ENCODE measurements at regions not wholly inside any gene's neighbourhood (a gene's known extent, or its start where the extent isn't known, plus 50 kb on each side); places are given as distances from the start of the nearest gene placed in this dataset.
"Not testable (repeated sequence)": the region's sequence is repeated elsewhere in the genome, so short reads cannot be mapped to it uniquely, and the experiment has no call there.

DNA sequence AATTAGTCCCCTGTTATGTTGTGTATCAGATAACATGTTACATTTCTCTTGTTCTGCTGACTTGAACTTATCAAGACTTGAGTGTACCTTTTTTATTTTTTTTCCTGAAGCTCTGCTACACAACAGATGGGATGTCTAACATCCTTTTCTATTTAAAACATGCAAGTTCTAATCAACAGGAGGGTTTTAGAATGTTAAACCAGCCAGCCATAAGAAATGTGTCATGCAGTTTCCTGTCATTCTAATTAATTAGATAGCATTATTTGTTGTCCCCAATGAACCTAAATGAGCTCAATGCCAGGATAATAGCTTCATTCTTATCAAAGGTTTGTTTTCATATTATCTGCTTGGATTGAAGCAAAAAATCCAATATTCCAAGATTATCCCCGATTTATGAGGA, 958.2 kb downstream of the PCDH7 start:
- DNase-seq: no peak

DNA sequence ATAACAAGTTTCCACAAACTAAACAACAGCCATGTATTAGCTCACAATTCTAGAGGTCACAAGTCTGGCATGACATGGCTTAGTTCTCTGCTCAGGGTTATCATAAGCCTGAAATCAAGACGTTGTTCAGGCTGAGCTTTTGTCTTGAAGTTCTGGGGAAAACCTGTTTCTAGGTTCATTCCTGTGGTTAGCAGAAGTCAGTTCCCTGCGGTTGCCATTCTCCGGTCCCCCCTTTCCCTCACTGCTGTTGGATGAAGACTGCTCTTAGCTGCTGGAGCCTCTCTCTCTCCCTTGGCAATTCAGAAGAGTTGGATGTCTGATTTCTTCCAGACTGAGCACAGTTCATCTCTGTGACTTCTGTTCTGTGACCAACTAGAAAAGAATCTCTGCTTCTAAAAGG, 962.6 kb downstream of the PCDH7 start:
- DNase-seq: no peak

DNA sequence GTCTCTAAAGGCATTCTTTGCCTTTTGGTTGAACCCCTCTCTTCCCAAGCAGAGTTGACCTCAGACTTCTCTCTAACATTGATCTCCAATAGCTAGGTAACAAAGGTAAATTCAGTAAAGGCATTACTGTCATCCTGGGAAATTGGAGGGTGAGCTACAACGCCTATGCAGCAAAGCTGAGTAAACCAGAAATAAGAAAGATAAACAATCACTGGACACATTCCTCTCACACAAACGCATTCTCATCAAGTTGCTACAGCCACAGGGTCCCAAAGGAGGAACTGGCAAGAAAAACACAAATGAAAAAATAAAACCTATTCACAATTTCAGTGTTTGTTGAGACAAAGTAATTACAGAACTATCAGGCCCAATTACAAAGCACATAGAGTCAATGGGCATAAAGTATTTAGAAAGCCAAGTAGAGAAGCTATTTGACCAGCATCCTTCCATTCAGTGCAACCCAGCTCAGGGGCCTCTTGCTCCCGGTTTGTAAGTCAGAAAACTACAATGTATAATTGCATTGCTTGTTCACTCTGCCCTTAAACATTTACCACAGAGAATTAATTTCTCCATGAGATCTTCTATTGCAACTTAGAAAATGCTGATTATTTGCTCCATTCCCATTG, 967.7 kb downstream of the PCDH7 start:
- DNase-seq: no peak

DNA sequence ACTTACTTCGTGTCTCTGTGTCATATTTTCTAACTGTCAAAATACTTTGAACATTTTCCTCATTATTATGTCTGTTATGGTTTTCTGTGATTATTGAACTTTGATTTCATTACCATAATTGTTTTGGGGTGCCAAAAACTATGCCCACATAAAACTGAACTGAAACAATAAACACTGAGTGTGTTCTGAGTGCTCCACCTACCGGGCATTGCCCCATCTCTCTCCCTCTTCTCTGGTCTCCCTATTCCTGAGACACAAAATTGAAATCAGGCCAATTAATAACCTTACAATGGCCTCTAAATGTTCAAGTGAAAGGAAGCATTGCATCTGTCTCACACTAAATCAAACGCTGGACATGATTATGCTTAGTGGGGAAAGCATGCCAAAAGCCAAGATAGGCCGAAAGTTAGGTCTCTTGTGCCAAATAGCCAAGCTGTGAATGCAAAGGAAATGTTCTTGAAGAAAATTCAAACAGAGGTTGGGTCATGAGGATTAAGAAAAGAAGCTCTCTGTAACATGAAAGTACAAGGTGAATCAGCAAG, 972.3 kb downstream of the PCDH7 start:
- no peak for DNase-seq

DNA sequence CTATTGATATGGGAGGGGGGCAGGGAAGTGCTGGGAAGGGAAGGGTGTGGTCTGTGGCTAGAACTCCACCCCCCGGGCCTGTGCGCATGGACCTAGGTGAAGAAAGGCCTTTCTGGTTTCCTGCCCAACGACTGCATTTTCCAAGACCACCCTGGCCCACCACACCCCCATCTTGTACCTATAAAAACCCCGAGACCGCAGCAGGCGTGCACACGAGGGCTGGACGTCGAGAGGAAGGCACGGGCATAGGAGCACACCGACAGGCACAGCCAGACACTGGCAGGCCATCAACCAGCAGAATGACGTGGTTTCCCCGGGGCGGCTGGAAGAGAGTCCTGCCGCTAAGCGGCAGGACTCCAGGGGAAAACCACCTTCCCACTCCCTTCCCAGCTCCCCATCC, 981.1 kb downstream of the PCDH7 start:
- no peak for DNase-seq

DNA sequence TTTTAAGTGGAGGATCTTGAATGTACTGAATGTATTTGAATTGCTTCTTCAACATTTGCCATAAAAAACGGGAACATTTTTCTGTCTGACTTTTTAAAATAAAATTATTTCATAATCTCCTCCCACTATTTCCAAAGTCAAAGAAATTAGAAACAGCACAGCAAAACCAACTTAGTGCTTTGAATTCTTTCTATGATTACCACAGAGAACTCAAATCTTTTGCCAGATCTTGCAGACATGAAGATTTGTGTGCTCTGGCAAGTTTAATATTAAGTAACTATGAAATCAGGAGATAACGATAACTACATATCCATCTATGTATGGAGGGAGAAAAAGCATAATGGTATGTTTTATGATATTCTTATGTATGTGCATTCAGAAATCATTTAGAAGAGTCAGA, 982.2 kb downstream of the PCDH7 start:
- DNase-seq: no peak

DNA sequence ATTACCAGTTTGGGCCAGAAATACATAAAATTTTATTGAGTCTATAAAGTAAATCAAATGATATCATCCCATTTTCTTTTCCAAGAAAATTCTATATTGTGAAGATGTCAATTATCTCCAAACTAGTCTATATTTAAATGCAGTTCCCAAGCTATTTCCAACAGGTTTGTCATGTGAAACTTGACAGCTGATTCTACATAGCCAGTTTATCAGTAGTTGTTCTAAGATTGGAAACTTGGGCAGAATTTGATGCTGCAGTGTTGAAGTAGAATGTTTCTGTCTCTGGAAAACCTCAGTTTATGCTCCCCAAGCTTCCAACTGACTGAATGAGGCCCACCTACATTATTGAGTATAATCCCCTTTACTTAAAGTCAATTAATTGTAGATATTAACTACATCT, 994.1 kb downstream of the PCDH7 start:
- DNase-seq: no peak

DNA sequence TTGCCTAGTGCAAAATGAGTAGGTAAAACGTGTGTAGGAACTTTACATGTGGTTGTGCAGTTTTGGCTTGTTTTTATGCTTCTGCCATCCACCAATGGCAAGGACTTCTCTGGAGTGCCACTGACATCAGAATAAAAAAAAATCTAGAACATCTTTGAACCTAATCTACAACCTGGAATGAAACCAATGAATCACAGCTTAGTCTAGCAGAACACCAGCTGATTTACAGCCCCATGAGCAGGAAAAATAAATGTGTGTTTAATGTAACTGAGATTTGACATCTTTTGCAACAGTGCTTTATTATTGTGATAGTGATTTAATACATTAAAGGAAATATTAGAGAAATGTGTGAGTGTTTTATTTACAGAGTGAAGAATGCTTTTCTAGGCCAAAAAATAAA, 995.1 kb downstream of the PCDH7 start:
- no peak for DNase-seq

DNA sequence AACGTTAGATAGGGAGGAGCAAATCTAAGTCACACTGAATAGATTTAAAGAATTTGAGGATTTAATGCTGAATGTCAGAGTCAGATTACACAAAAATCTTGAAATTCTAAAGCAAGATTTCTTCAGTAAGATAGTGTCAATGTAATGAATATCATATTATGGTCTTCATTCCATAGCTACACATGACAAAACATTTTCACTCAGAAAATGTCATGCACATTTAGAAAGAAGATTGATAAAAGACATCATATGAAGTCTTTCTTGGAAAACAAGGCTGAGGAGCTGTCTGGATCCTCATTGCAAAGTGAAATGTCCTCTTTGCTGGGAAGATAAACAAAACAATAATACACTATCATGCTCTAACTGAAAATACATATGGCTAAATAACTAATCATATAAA, 1006.9 kb downstream of the PCDH7 start:
- DNase-seq: no peak

DNA sequence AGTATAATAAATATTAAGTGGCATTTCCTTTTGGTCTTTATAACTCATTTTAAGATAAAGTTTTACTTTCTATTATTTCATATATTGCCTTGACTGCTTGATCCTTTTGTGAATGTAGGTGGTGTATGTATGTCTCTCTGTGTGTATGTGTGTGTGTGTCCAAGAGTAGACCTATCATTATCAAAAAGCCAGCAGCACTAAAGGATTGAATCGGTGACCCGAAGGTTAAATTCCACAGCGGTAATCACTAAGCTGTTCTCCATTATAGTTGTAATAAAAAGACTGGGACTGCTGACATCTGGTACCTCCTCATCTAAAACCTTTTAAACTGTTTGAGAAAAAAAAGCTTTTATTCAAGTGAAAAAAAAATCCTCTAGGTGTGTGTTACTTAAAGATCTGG, 1014.8 kb downstream of the PCDH7 start:
- no peak for DNase-seq

DNA sequence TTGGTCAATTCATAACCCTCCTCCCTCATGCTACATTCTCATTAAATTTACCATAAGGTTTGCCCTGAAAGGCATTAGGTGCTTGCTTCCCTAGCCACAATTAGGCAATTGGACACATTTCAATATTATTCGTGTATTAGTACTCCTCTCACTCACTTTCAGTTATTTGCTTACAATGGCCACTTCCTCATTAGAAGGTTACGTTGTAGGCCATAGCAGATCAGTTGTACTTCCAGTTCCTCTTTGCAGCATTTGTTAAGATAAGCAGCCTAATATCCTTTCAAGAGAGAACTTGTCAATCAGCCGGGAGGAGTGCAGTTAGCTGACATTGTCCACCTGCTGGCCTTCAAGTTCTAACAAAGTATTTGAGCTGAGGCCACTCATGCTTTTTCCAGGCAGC, 1017.2 kb downstream of the PCDH7 start:
- peak; percentile 85 for DNase-seq

DNA sequence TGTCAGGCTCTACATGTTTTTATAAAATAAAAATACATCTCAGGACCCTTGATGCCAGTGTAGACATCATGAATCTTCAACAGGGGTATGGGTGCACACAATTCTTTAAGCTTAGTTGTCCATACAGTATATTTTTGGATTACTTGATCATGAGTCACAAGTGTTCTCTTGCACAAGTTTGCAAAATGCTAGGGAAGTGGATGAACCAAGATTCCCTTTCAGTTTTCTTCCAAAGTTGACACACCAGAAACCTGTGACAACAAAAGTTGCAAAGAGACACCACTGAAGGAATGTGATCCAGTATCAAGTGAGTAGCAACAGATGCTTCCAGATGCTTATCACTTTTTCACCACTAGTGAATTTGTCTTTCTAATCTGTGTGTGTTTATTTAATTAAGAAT, 1021.2 kb downstream of the PCDH7 start:
- DNase-seq: no peak

DNA sequence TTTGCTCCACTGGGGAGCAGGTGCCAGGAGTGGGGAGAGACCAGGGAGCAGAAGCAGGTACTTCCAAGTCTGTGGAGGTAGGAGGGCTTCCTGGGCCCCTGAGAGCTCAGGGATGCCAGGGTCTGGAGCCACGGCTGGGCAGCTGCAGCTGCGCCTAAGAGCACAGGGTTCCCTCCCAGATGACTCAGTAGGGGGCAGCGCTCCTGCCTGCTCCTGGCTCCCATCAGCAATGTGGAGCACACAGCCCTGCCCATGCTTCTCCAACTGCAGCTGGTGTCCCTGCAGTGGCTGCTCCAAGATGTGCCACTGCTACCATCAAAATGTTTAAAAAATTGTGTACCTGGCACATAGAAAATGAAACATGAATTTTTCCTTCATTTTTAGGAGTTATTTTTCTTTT, 1028.2 kb downstream of the PCDH7 start:
- no peak for DNase-seq

DNA sequence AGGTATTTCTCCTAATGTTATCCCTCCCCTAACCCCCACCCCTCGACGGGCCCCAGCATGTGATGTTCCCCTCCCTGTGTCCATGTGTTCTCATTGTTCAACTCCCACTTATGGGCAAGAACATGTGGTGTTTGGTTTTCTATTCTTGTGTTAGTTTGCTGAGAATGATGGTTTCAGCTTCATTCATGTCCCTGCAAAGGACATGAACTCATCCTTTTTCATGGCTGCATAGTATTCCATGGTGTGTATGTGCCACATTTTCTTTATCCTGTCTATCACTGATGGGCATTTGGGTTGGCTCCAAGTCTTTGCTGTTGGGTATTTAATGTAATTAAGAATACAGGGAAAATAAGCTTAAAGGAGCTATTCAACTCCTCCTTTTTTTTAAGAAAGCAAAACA, 1030.4 kb downstream of the PCDH7 start:
- DNase-seq: not testable (repeated sequence)

DNA sequence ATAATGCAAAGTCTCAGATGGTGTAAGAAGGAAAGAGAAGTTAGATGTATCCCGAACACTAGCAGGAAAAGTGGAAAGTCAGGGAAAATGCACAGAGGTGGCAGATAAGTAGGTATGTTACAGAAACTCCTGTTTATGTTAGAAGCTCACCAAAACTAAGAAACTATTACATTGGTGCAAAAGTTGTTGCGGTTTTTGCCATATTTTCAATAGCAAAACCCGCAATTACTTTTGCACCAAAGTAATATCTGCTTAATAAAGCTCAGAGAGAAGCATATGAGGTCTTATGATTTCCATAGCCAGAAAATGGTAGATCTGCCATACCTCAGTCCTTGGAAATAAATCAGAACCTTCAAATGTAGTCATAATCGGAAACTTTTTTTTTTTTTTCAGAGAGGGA, 1035.6 kb downstream of the PCDH7 start:
- no peak for DNase-seq

DNA sequence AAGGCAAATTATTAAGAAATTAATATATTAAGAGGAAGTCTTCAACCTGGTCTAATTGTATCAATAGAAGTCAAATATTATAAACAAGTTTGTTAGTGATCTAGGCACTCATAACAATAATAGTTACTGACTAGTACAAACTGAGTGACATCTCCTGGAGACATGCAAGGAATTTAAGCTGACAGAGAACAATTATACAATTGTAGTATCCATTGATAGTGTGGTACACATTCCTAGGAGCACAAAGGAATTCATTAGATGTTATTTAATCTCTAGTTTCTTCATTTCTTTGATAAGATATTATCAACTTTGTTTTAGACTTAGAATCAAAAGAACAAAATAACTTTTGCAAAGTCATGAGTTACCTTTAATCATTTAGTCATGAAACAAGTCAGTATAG, 1048.6 kb downstream of the PCDH7 start:
- DNase-seq: no peak

DNA sequence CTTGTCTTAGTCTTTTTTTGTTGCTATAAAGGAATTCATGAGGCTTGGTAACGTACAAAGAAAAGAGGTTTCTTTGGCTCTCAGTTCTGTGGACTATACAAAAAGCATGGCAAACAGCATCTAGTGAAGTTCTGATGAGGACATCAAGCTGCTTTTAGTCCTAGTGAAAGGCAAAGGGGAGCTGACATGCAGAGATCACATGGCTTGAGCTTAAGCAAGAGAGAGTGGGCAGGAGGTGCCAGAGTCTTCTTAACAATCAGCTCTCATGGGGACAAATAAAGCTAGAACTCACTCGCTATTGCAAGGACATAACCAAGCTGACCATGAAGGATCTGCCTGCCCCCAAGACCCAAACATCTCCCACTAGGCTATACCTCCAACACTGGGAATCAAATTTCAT, 1063.1 kb downstream of the PCDH7 start:
- DNase-seq: no peak

DNA sequence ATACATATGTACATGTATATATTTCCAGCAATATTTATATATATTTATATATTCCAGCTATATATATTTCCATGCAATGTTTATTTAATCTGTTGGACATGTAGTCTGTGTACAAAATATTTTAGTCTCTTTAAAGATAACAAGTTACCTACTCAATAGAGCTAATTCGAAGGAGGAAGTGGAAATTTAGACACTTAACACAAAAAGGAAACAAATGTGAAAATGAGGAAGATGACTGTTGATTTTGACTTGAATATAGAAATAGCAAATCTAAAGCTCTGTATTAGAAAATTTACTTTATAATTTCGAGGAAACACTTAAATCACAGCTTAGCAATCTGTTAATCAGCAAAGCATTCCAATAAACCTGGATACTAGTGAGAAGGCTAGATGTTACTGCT, 1064.4 kb downstream of the PCDH7 start:
- no peak for DNase-seq

DNA sequence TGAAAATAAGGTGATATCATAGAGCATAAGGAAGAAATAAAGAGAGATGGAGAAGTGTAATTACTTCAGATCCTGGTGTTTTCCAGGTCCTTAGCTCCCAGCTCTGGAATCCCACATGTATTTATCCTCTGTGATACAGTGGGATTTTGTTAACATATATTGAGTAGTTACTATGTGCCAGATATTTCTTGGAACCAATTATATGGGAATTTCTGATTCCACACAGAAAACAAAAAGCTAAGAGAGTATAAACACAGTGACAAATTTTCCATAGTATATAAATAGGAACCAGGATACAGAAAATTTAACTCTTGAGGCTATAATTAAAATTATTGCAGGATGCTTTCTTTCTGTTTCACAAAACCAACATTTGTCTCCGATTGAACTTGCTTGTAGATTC, 1067.5 kb downstream of the PCDH7 start:
- DNase-seq: no peak

DNA sequence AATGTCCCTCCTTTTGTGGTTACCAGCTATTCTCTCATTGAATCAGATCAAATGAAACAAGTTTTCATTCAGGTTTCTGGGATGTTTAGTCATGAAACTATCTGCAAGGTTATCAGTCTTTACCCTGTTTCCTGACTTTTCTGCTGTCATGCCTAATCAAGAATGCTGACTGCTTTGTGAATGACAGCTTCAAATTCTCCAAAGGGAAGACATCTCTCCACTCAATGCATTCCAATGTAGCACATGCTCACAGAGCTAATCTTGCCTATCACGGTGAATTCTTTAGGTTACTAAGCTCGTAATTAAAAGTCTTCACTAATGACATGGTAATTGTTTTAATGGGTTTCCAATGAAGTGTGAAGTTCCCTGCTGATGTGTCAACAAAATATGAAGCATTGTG, 1068.5 kb downstream of the PCDH7 start:
- DNase-seq: peak; percentile 27

DNA sequence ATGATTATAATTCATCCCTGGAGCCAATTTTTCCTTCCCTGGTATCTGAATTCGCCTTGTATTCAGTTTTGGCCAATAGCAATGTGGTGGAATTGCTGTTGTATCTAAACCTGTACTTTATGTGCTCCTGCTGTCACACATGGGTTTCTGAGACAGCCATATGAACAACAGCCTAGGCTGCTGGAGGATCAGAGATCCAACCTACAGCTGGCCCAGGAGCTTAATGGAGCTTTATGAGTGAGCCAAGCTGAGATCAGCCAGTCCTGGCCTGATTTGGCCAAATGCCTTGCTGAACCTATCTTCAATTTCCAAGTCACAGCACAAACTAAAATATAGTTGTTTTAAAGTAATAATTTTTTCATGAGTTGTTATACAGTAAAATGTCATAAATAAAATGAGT, 1071.5 kb downstream of the PCDH7 start:
- DNase-seq: no peak

DNA sequence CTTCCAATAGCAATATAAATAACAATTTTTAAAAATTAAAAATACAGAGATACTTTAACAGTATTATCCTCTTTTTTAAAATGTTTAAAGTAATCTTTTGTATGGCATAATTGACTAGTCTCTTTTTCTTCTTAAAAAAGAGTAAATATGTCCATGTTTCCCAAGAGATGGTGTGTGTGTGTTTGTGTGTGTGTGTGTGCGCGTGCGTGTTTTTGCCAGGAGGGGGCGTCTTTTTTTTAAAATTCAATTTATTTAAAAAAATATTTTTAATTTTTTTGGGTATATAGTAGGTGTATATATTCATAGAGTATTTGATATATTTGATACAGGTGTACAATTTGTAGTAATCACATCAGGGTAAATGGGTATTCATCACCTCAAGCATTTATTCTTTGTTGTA, 1073.7 kb downstream of the PCDH7 start:
- no peak for DNase-seq

DNA sequence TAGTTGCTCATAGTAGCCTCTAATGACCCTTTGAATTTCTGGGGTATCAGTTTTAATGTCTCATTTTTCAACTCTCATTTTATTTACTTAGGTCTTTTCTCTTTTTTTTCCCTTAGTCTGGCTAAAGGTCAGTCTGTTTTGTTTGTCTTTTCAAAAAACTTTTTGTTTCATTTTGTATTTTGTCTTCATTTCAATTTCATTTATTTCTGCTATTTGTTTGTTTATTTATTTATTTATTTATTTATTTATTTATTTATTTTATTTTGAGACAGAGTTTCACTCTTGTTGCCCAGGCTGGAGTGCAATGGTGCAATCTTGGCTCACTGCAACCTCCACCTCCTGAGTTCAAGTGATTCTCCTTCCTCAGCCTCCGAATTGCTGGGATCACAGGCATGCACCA, 1076.9 kb downstream of the PCDH7 start:
- DNase-seq: not testable (repeated sequence)

DNA sequence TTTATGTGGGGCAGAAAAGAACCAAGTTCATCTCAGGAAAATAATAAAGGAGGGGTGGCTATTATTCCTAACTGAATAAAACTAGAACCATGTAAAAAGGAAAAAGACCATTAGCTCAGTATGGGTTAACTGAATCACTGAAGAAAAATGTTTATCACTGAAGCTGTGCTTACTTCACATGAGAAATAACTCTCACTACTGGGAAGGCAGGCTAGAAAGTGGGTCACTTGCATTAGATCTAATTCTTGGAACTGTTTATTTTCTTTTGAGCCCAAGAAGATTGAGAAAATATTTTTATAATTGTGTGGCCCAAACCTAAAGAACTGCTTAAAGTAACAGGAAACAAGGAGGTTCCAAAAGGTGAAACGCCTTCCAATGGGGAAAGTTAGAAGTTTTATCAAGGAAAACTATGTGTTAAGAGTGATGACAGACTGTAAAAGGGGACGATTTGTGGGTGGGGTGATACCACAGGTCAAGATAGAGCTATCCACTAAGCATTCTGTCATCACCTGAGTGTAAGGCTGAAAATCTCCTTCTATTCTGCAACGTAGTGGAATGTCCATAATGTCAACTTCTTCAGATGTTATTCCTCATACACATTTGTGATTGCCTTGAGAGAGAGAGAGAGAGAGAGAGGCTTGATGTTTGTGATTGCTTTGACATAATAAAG, 1083.5 kb downstream of the PCDH7 start:
- no peak for DNase-seq

DNA sequence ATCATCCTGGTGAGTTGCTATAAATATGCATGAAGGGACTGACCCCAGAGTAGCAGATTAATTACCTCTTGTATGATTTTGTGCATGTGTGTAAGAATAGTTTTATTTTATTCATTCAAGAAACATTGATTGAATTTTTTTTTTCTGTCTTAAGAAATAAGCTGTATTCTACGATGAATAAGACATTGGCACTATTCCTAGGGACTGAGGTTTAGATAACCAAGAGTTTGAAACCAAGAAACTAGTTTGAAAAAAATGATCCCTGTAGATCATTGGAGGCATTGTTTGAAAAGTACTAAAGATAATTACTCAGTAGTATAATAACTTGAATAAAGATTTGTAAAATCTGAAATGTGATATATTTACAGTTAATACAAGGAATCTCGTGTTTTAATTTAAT, 1086.9 kb downstream of the PCDH7 start:
- DNase-seq: no peak

Data from OCI-M1 (cell line).